ENCODE measurements at regions not wholly inside any gene's neighbourhood (a gene's known extent, or its start where the extent isn't known, plus 50 kb on each side); places are given as distances from the start of the nearest gene placed in this dataset.

- TF ChIP-seq, protein P1, sequence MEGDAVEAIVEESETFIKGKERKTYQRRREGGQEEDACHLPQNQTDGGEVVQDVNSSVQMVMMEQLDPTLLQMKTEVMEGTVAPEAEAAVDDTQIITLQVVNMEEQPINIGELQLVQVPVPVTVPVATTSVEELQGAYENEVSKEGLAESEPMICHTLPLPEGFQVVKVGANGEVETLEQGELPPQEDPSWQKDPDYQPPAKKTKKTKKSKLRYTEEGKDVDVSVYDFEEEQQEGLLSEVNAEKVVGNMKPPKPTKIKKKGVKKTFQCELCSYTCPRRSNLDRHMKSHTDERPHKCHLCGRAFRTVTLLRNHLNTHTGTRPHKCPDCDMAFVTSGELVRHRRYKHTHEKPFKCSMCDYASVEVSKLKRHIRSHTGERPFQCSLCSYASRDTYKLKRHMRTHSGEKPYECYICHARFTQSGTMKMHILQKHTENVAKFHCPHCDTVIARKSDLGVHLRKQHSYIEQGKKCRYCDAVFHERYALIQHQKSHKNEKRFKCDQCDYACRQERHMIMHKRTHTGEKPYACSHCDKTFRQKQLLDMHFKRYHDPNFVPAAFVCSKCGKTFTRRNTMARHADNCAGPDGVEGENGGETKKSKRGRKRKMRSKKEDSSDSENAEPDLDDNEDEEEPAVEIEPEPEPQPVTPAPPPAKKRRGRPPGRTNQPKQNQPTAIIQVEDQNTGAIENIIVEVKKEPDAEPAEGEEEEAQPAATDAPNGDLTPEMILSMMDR (IDR thresholded peaks at IDR 0.05), result no peak
- TF ChIP-seq ZFX (IDR thresholded peaks at IDR 0.05; ENCODE audit: borderline replicate concordance), result no peak
Observed at GRCh38 chr12:60704171-60704914, 1108.5 kb downstream of the SLC16A7 start.

Measured in 22Rv1 (cell line).